ENCODE measurements at regions not wholly inside any gene's neighbourhood (a gene's known extent, or its start where the extent isn't known, plus 50 kb on each side); places are given as distances from the start of the nearest gene placed in this dataset.

GRCh38 chr5:11992518-11992917 is 88.3 kb upstream of the CTNND2 start:
- no peak for TF ChIP-seq CTCF (IDR thresholded peaks at IDR 0.05)
- TF ChIP-seq POLR2A (IDR thresholded peaks at IDR 0.05; ENCODE audit: low read depth) = no peak
- TF ChIP-seq EP300 (IDR thresholded peaks at IDR 0.05) = no peak

Data from esophagus muscularis mucosa (tissue), 4 donors.